Ectodermal cell (in vitro differentiated cells): ENCODE measurements at regions not wholly inside any gene's neighbourhood (a gene's known extent, or its start where the extent isn't known, plus 50 kb on each side); places are given as distances from the start of the nearest gene placed in this dataset.
"Not testable (repeated sequence)": the region's sequence is repeated elsewhere in the genome, so short reads cannot be mapped to it uniquely, and the experiment has no call there.

Experiments
- H3K27ac ChIP-seq: 2 replicates; pipeline ENCODE4 v1.7.0; 2013; ENCODE audit warnings: mild to moderate bottlenecking, low read depth, low read length; ENCODE audit not compliant: insufficient read depth, poor library complexity, severe bottlenecking
- H3K27me3 ChIP-seq: 2 replicates; pipeline ENCODE4 v1.7.0; 2013; ENCODE audit warnings: mild to moderate bottlenecking, low read length; ENCODE audit not compliant: insufficient read depth, control insufficient read depth, poor library complexity, severe bottlenecking
- H3K36me3 ChIP-seq: one replicate; pipeline ENCODE4 v1.7.0; 2013; ENCODE audit warnings: low read length; ENCODE audit not compliant: control insufficient read depth, insufficient read depth
- H3K4me1 ChIP-seq: one replicate; pipeline ENCODE4 v1.7.0; 2013; ENCODE audit warnings: low read length; ENCODE audit not compliant: control insufficient read depth, insufficient read depth
- H3K4me3 ChIP-seq: 2 replicates; pipeline ENCODE4 v1.7.0; 2013; ENCODE audit warnings: low read depth, low read length, control low read depth; ENCODE audit not compliant: insufficient read depth
- H3K9me3 ChIP-seq: 2 replicates; pipeline ENCODE4 v1.7.0; 2013; ENCODE audit warnings: mild to moderate bottlenecking, low read length, moderate library complexity; ENCODE audit not compliant: control insufficient read depth
- WGBS, 2 experiments: methylation state at CpG; one replicate each; pipeline ENCODE4 v1.1.7; 2013; ENCODE audit warnings: missing lambda C conversion rate in 2 of 2; 5-methylcytosine and 5-hydroxymethylcytosine counted together

DNA sequence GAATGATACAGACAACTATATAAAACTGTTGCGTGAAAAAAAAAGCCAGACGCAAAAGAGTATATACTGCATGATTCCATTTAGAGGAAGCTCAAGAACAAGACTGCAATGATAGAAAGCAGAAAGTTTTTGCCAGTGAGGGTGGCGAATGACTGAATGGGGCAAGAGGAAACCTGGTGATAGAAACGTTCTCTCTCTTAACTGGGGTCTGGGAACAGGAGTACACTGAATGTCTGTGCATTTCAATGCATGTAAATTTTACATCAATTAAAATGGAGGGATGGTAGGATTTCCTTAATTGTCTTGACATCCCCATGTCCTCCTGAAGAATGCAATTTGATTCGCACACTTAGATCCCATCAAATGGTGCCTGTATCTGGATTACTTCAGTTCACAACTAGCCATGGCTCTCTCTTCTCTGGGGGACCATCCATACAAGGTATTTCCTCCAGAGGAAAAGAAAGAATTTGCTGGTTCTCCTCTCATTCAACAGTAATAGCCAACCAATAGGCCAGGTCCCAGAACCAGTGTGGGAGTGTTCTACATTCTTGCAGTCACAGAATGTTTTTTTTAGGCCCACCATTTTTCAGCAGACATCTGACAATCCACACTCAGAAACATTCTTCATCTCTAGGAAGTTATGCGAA is 221.0 kb upstream of the KLF14 start:
- Histone ChIP-seq H3K9me3 (no peaks in the 10 kb centered on the region), H3K27me3 (no peaks in the 10 kb centered on the region), H3K4me1 (no peaks in the 10 kb centered on the region), H3K27ac (no peak overlapping the region), H3K4me3 (no peak overlapping the region), H3K36me3 (no peaks in the 10 kb centered on the region)
- 93 to 96% methylated on average over 6 of the region's 6 CpGs for WGBS, 2 experiments

DNA sequence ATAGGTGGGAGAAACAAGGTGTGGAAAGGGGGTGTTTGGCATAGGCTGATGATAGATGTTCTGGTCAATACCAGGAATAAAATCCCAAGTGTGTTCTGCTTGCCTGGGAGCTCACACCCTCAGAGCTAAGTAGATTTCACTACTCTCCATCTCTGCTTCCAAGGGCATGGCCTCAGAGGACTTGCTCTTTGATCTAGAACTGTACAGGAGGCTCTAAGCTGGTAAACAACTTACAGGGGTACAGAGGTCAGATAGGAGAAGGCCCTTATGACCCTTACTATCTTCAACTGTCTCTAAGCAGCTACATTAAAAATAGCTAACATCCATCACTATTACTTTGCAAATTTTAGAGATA is 221.5 kb upstream of the KLF14 start:
- Histone ChIP-seq H3K36me3 (no peaks in the 10 kb centered on the region), H3K27me3 (no peaks in the 10 kb centered on the region), H3K4me1 (no peaks in the 10 kb centered on the region), H3K27ac (no peak overlapping the region), H3K4me3 (no peak overlapping the region), H3K9me3 (no peaks in the 10 kb centered on the region)

DNA sequence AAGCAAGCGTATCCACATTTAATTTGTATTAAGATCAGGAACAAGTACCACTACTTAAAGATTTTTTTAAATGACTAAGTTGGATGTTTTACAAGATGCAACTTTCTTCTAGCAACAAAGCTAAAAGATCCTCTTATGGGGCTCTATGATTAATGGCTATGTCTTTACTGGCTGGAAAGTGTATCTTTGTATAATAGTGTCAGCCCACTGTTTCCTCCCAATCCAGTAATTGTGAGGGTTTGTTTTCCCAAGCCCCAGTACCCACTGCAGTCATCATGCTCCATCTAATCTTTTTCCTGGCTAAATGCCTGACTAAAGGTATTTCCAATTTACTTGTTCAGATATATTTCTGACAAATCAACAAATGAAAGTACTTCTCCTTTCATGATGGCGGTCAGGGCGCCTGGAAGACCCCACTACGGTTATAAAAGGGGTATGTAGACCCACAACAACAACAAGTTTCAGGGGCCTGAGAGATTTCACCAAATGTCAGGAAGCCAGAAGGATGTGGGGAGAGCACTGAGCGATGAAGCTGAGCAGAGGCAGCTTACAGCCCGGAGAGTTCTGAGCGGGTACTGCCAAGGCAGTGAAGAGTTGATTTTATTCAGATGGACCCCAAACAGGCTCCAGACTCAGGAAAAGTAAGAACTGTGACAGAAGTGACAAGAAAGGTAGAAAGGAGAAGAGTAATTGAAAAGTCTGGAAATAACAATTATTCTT is 222.6 kb upstream of the KLF14 start:
- no peaks in the 10 kb centered on the region for H3K27me3 ChIP-seq
- WGBS, 2 experiments: 86 to 90% methylated on average over 6 to 7 of the region's 7 CpGs
- H3K4me1 ChIP-seq: no peaks in the 10 kb centered on the region
- no peak overlapping the region for H3K27ac ChIP-seq
- H3K36me3 ChIP-seq: no peaks in the 10 kb centered on the region
- H3K4me3 ChIP-seq: no peak overlapping the region
- H3K9me3 ChIP-seq: no peaks in the 10 kb centered on the region

DNA sequence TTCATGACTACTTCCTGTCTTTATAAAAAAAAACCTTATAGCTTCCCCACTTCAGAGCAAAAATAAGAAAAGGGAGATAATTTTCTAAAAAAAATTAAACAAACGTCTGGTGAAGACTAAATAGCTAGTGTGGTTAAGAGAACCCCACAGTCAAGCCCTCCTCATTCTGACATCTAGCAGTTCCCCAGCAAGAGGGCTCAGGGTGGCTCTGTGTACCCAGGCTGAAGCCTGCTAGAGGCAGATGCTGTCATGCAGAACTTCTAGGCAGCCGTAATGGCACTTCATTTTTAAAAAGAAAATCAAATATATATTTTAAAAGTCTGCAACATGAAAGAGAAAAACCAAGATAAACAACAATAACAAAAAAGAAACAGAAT is 223.1 kb upstream of the KLF14 start:
- WGBS, 2 experiments: 92 to 100% methylated on average over 1 to 2 of the region's 2 CpGs
- no peak overlapping the region for H3K4me3 ChIP-seq
- no peaks in the 10 kb centered on the region for H3K36me3 ChIP-seq
- no peaks in the 10 kb centered on the region for H3K27me3 ChIP-seq
- no peak overlapping the region for H3K27ac ChIP-seq
- H3K4me1 ChIP-seq: no peaks in the 10 kb centered on the region
- no peaks in the 10 kb centered on the region for H3K9me3 ChIP-seq

DNA sequence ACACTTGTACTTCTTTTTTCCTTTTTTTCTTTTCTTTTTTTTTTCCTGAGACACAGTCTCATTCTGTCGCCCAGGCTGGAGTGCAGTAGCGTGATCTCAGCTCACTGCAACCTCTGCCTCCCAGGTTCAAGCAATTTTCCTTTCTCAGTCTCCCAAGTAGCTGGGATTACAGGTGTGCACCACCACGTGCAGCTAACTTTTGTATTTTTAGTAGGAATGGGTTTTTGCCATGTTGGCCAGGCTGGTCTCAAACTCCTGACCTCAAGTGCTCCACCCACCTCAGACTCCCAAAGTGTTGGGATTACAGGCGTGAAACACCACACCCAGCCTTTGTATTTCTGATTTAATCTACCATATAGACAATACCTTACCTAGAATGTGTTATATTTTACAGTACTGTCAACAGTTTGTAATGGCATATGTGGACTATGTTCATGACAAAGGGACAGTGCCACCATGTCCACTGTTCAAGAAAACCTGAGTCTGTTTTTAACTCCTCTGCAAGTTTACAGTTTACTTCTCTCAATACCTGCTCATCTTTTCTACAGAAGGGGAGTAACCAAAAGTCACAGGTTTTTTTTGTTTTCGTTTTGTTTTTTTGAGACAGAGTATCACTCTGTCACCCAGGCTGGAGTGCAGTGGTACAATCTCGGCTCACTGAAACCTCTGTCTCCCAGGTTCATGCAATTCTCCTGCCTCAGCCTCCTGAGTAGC is 223.9 kb upstream of the KLF14 start:
- H3K27ac ChIP-seq, H3K4me3 ChIP-seq, H3K4me1 ChIP-seq, H3K36me3 ChIP-seq, H3K27me3 ChIP-seq, H3K9me3 ChIP-seq: not testable (repeated sequence)
- 91 to 96% methylated on average over 6 of the region's 6 CpGs for WGBS, 2 experiments

DNA sequence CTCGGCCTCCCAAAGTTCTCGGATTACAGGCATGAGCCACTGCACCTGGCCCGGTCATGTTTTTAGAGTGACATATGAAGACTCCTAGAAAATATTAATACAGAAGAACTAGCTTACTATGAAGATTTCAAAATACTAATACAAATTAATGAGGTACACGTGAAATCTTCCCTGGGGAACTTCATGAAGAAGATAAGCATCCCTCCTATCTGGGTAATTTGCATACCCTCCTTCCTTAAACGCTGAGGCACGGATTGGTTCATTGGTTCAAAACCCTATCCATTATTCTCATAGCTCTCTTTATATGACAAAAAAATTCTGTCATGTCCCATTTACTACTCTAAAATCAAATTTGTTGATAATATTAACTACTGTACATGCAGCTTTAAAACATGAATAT is 224.8 kb upstream of the KLF14 start:
- Histone ChIP-seq H3K27ac (no peak overlapping the region), H3K27me3 (no peaks in the 10 kb centered on the region), H3K9me3 (no peaks in the 10 kb centered on the region), H3K4me3 (no peak overlapping the region), H3K4me1 (no peaks in the 10 kb centered on the region), H3K36me3 (no peaks in the 10 kb centered on the region)
- 79 to 84% methylated on average over 6 of the region's 6 CpGs for WGBS, 2 experiments

DNA sequence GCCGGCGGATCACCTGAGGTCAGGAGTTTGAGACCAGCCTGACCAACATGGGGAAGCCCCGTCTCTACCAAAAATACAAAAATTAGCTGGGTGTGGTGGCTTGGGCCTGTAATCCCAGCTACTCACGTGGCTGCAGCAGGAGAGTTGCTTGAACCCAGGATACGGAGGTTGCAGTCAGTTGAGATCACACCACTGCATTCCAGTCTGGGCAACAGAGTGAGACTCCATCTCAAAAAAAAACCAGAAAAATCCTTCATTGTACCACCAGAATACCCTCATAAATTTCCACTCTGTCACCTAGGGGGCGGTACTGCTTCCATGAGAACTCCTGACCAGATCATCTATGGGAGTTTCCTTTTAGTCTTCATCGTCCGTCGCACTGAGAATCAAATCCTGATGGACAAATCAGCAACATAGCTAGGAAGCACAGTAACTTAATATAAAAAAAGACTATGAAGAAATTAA is 225.8 kb upstream of the KLF14 start:
- H3K4me1 ChIP-seq: no peaks in the 10 kb centered on the region
- no peaks in the 10 kb centered on the region for H3K27me3 ChIP-seq
- no peaks in the 10 kb centered on the region for H3K9me3 ChIP-seq
- no peak overlapping the region for H3K27ac ChIP-seq
- no peak overlapping the region for H3K4me3 ChIP-seq
- no peaks in the 10 kb centered on the region for H3K36me3 ChIP-seq
- 84 to 86% methylated on average over 9 of the region's 9 CpGs for WGBS, 2 experiments

DNA sequence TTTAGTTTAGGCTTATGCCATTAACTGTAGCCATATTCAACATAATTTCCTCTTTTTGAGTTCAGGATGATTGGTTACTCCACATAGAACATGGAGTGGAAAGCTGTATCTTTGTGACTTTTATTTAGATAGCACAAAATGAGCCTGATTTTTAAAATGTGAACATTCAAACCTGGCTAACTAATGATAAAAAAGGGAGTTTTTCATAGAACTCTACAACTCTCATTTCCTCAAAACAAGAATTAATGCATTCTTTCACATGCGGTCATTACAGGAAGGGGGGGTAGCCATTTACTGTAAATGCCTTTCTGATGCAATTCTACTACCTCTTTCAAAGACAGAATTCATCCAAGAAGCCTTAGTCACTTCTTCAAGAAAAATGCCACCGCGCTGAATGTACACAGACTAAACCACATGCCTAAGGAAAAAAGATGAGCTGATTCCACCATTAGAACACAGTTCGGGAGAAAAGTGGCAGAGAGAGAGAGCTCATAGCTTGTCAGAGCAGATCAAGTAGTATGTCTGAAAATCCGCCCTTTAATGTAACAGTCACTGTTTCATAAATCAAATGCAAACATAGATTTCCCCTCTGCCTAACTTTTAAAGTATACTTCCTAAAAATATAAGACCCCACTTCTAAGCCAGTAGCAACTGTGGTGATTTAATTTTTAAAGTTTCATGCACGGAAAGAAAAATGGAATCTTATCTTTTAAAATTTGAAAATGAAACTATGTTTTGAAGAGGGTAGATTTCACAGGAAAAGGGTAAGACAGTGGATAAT is 226.4 kb upstream of the KLF14 start:
- H3K4me1 ChIP-seq: no peaks in the 10 kb centered on the region
- no peak overlapping the region for H3K27ac ChIP-seq
- H3K27me3 ChIP-seq: no peaks in the 10 kb centered on the region
- H3K36me3 ChIP-seq: no peaks in the 10 kb centered on the region
- H3K4me3 ChIP-seq: no peak overlapping the region
- no peaks in the 10 kb centered on the region for H3K9me3 ChIP-seq
- WGBS, 2 experiments: 93 to 95% methylated on average over 6 of the region's 6 CpGs

DNA sequence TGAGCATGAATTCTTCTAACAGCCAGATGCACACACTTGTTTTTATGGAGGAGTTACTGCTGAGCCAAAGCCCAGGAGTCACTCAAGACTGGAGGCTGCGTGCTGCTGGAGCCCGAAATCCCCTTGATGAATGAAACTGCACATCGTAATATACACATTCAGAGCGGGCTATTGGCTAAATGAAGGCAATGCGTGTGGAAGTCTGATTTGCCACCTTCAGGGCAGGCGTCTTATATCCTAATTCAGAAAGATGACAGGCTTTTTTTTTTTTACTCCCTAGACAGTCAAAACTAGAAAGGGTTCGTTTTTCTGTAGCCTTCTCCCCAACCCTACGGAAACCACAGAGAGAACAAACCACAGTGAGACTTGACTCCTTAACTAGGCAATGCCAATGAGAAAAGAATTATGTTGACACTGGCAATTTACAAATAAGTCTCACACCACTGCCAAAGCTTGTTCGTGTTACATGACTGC is 227.2 kb upstream of the KLF14 start:
- no peaks in the 10 kb centered on the region for H3K27me3 ChIP-seq
- H3K9me3 ChIP-seq: no peaks in the 10 kb centered on the region
- H3K36me3 ChIP-seq: no peaks in the 10 kb centered on the region
- no peaks in the 10 kb centered on the region for H3K4me1 ChIP-seq
- no peak overlapping the region for H3K4me3 ChIP-seq
- H3K27ac ChIP-seq: no peak overlapping the region
- 92 to 94% methylated on average over 9 of the region's 9 CpGs for WGBS, 2 experiments

DNA sequence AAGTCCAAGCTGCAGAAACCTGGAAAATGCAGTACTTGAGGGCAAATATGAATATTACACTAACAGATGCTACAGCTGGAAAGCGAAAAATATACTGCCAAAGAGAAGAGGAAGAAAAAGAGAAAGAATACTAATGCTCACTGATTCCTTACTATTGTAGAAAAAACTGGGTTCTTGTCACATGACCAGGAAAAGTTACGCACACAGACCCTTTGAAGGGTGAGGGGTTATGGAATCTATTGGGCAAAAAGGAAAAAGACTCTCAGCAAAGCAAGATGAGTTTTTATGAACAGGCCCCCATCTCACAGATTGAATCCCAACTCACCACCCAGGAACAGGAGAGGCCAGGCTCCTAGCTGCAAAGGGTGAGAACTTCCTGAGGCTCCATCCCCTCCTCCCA is 228.1 kb upstream of the KLF14 start:
- Histone ChIP-seq H3K4me1 (no peaks in the 10 kb centered on the region), H3K27ac (no peak overlapping the region), H3K4me3 (no peak overlapping the region), H3K36me3 (no peaks in the 10 kb centered on the region), H3K9me3 (no peaks in the 10 kb centered on the region), H3K27me3 (no peaks in the 10 kb centered on the region)
- WGBS, 2 experiments: 80 to 92% methylated on average over 2 of the region's 2 CpGs
